K562 (cell line): ENCODE measurements at regions not wholly inside any gene's neighbourhood (a gene's known extent, or its start where the extent isn't known, plus 50 kb on each side); places are given as distances from the start of the nearest gene placed in this dataset.

Source experiments
- ZBTB49 ChIP-seq: sonication (generic); formaldehyde crosslinking; IDR thresholded peaks from 2 replicates; pipeline ENCODE4 v1.8.0; 2022; ENCODE audit warnings: missing genetic modification reagents, mild to moderate bottlenecking, borderline replicate concordance
- ZNF24 ChIP-seq: fragments of 450-650 bp; IDR thresholded peaks from 2 replicates; pipeline ENCODE4 v1.6.1; 2016

GRCh38 chr10:88161070-88161469 is 297.6 kb downstream of the PTEN start:
- TF ChIP-seq ZBTB49 (CRISPR knock-in tag) (no peak), ZNF24 (no peak)
